ENCODE measurements at regions not wholly inside any gene's neighbourhood (a gene's known extent, or its start where the extent isn't known, plus 50 kb on each side); places are given as distances from the start of the nearest gene placed in this dataset.

- Histone ChIP-seq H2AFZ (ENCODE audit: insufficient read depth, low read depth, low read length, poor library complexity, severe bottlenecking) (no peak overlapping the region), H3K4me2 (replicated peaks; ENCODE audit: extremely low read depth, low read length, poor library complexity, severe bottlenecking) (peak overlapping the region; percentile 78)
These were observed 170.2 kb upstream of the HABP2 start for GRCh38 chr10:113382691-113383090.

GRCh38 chr10:113384181-113384580, 168.7 kb upstream of the HABP2 start:
- TF ChIP-seq CTCF (IDR thresholded peaks at IDR 0.05): no peak
- H3K4me1 Mint-ChIP-seq: peaks cover 42% of the 10 kb centered on the region
- Histone ChIP-seq H3K4me1 (ENCODE audit: control insufficient read depth in 1 of 2, insufficient read depth in 2 of 2, low read length in 2 of 2) (peaks cover 31 to 39% of the 10 kb centered on the region in 2 donors), H3K9ac (ENCODE audit: insufficient read depth, low read length, poor library complexity, severe bottlenecking) (no peak overlapping the region), H3K4me3 (replicated peaks in 1 of 3; ENCODE audit: low read depth in 2 of 3, low read length in 3 of 3) (no peak overlapping the region), H3K36me3 (replicated peaks in 1 of 2; ENCODE audit: control insufficient read depth in 1 of 2, insufficient read depth in 2 of 2, low read length in 2 of 2) (no peaks in the 10 kb centered on the region), H3K27ac (ENCODE audit: low read depth in 1 of 2, low read length in 2 of 2) (no peak overlapping the region), H3K4me2 (replicated peaks; ENCODE audit: extremely low read depth, low read length, poor library complexity, severe bottlenecking) (no peak overlapping the region), H4K20me1 (ENCODE audit: insufficient read depth, low read length) (no peaks in the 10 kb centered on the region), H3K27me3 (ENCODE audit: control insufficient read depth in 2 of 2, insufficient read depth in 2 of 2, low read length in 2 of 2) (no peaks in the 10 kb centered on the region), H3K79me2 (ENCODE audit: insufficient read depth, low read length) (no peaks in the 10 kb centered on the region), H2AFZ (ENCODE audit: insufficient read depth, low read depth, low read length, poor library complexity, severe bottlenecking) (no peak overlapping the region), H3K9me3 (replicated peaks in 1 of 2; ENCODE audit: control insufficient read depth in 1 of 2, insufficient read depth in 1 of 2, low read length in 2 of 2) (no peaks in the 10 kb centered on the region)
- H3K9me3 Mint-ChIP-seq: no peaks in the 10 kb centered on the region
- H3K4me3 Mint-ChIP-seq: no peak overlapping the region
- intact Hi-C loops (cut with micrococcal nuclease): loop anchor here (5.0 to 10.0 kb wide), 5 partner anchors 109 to 819 kb away; partner anchors contain the start of gene TCF7L2 (in 1 of the 2)
- no peak overlapping the region for H3K27ac Mint-ChIP-seq
- H3K36me3 Mint-ChIP-seq: no peaks in the 10 kb centered on the region
- DNase-seq: no peak
- WGBS (ENCODE audit: insufficient coverage): no CpG with 5 or more reads among the region's 4 CpGs
- peaks cover 0 to 9% (median 1%) of the 10 kb centered on the region in 3 donors for H3K27me3 Mint-ChIP-seq (ENCODE audit: low read depth in 3 of 3)

More at GRCh38 chr10:113382691-113383090, 170.2 kb upstream of the HABP2 start:
- intact Hi-C loops (cut with micrococcal nuclease): loop anchor here (5.0 to 10.0 kb wide), 5 partner anchors 108 to 818 kb away; partner anchors contain the start of gene TCF7L2 (in 1 of the 2)
- 47% methylated on average over 3 of the region's 3 CpGs for WGBS (ENCODE audit: insufficient coverage)
- Histone ChIP-seq H3K4me1 (ENCODE audit: control insufficient read depth in 1 of 2, insufficient read depth in 2 of 2, low read length in 2 of 2) (peaks cover 35 to 45% of the 10 kb centered on the region in 2 donors), H3K79me2 (ENCODE audit: insufficient read depth, low read length) (no peaks in the 10 kb centered on the region), H3K4me3 (replicated peaks in 1 of 3; ENCODE audit: low read depth in 2 of 3, low read length in 3 of 3) (peak overlapping the region in 1 of 3 experiments; percentile 74), H3K9me3 (replicated peaks in 1 of 2; ENCODE audit: control insufficient read depth in 1 of 2, insufficient read depth in 1 of 2, low read length in 2 of 2) (no peaks in the 10 kb centered on the region), H3K36me3 (replicated peaks in 1 of 2; ENCODE audit: control insufficient read depth in 1 of 2, insufficient read depth in 2 of 2, low read length in 2 of 2) (no peaks in the 10 kb centered on the region), H4K20me1 (ENCODE audit: insufficient read depth, low read length) (no peaks in the 10 kb centered on the region), H3K27me3 (ENCODE audit: control insufficient read depth in 2 of 2, insufficient read depth in 2 of 2, low read length in 2 of 2) (no peaks in the 10 kb centered on the region), H3K27ac (ENCODE audit: low read depth in 1 of 2, low read length in 2 of 2) (peak overlapping the region in 1 of 2 donors; percentile 83), H3K9ac (ENCODE audit: insufficient read depth, low read length, poor library complexity, severe bottlenecking) (no peak overlapping the region)
- no peak for TF ChIP-seq CTCF (IDR thresholded peaks at IDR 0.05)
- no peak for DNase-seq
- Mint-ChIP-seq H3K36me3 (no peaks in the 10 kb centered on the region), H3K27me3 (ENCODE audit: low read depth in 3 of 3) (peaks cover 0 to 5% (median 1%) of the 10 kb centered on the region in 3 donors), H3K27ac (peak overlapping the region in 6 of 7 donors; percentile 37 to 89 (median 68)), H3K9me3 (no peaks in the 10 kb centered on the region), H3K4me3 (peak overlapping the region in 1 of 2 donors; percentile 91), H3K4me1 (peaks cover 47% of the 10 kb centered on the region)

Measured in CD14-positive monocyte (primary cell).